HG02870 (cell line): ENCODE measurements at regions not wholly inside any gene's neighbourhood (a gene's known extent, or its start where the extent isn't known, plus 50 kb on each side); places are given as distances from the start of the nearest gene placed in this dataset.
"Not testable (repeated sequence)": the region's sequence is repeated elsewhere in the genome, so short reads cannot be mapped to it uniquely, and the experiment has no call there.

Experiments used
- ATAC-seq: cut with Tn5 transposase; IDR thresholded peaks from one replicate; pipeline ENCODE4 v1.9.1; 2021; ENCODE audit warnings: mild to moderate bottlenecking, moderate library complexity; ENCODE audit not compliant: unreplicated experiment

- ATAC-seq = no peak
These were observed 238.8 kb downstream of the EMX2 start for GRCh38 chr10:117781216-117781831.

- no peak for ATAC-seq
These were observed 239.7 kb downstream of the EMX2 start for GRCh38 chr10:117782276-117782675.

- no peak for ATAC-seq
These were observed 241.3 kb downstream of the EMX2 start for GRCh38 chr10:117783698-117784395.

GRCh38 chr10:117784776-117785175, 242.2 kb downstream of the EMX2 start:
- ATAC-seq = no peak

- no peak for ATAC-seq
These were observed 246.4 kb downstream of the EMX2 start for GRCh38 chr10:117788911-117789310.

- no peak for ATAC-seq
These were observed 247.6 kb downstream of the EMX2 start for GRCh38 chr10:117790179-117790578.

GRCh38 chr10:117790621-117791020, 248.1 kb downstream of the EMX2 start:
- no peak for ATAC-seq

GRCh38 chr10:117792214-117792613, 249.7 kb downstream of the EMX2 start:
- no peak for ATAC-seq

GRCh38 chr10:117796130-117796745, 250.5 kb downstream of the RAB11FIP2 start:
- no peak for ATAC-seq

- no peak for ATAC-seq
These were observed 249.4 kb downstream of the RAB11FIP2 start for GRCh38 chr10:117797296-117797695.

GRCh38 chr10:117801691-117802090, 245.1 kb downstream of the RAB11FIP2 start:
- no peak for ATAC-seq

GRCh38 chr10:117804470-117805011, 242.2 kb downstream of the RAB11FIP2 start:
- ATAC-seq = no peak

GRCh38 chr10:117805139-117805538, 241.6 kb downstream of the RAB11FIP2 start:
- no peak for ATAC-seq

- ATAC-seq = no peak
These were observed 239.3 kb downstream of the RAB11FIP2 start for GRCh38 chr10:117807441-117807840.

- ATAC-seq = not testable (repeated sequence)
These were observed 230.9 kb downstream of the RAB11FIP2 start for GRCh38 chr10:117815816-117816215.

GRCh38 chr10:117817116-117817515, 229.6 kb downstream of the RAB11FIP2 start:
- no peak for ATAC-seq

- no peak for ATAC-seq
These were observed 228.0 kb downstream of the RAB11FIP2 start for GRCh38 chr10:117818721-117819120.

GRCh38 chr10:117819304-117819703, 227.4 kb downstream of the RAB11FIP2 start:
- no peak for ATAC-seq

GRCh38 chr10:117823980-117824379, 222.8 kb downstream of the RAB11FIP2 start:
- no peak for ATAC-seq

- no peak for ATAC-seq
These were observed 216.5 kb downstream of the RAB11FIP2 start for GRCh38 chr10:117830205-117830604.

- ATAC-seq = no peak
These were observed 215.9 kb downstream of the RAB11FIP2 start for GRCh38 chr10:117830787-117831212.
